ENCODE measurements at regions not wholly inside any gene's neighbourhood (a gene's known extent, or its start where the extent isn't known, plus 50 kb on each side); places are given as distances from the start of the nearest gene placed in this dataset.

- no peaks in the 10 kb centered on the region for H3K4me1 Mint-ChIP-seq
- no peak overlapping the region for H3K27ac Mint-ChIP-seq
- DNase-seq: no peak
- no peak overlapping the region for H3K4me3 Mint-ChIP-seq
- ChIA-PET POLR2A (no interaction called here), CTCF (no interaction called here)
- intact Hi-C loops (cut with DNase I, micrococcal nuclease): no loop called here
- H3K27me3 Mint-ChIP-seq: no peaks in the 10 kb centered on the region
- no peaks in the 10 kb centered on the region for H3K36me3 Mint-ChIP-seq (ENCODE audit: low read depth)
- no peak for ATAC-seq
- H3K9me3 Mint-ChIP-seq (ENCODE audit: low read depth): peaks cover 3% of the 10 kb centered on the region
Observed at GRCh38 chr2:67054728-67055127, 342.4 kb upstream of the ETAA1 start.

GRCh38 chr2:67055387-67056304, 341.5 kb upstream of the ETAA1 start:
- H3K36me3 Mint-ChIP-seq (ENCODE audit: low read depth): no peaks in the 10 kb centered on the region
- H3K4me3 Mint-ChIP-seq: no peak overlapping the region
- no peak for ATAC-seq
- CTCF ChIA-PET: interaction anchor here (0.6 kb wide), 1 partner anchor 870 kb away, joined by 3 read pairs; no protein-coding TSS in a partner anchor
- POLR2A ChIA-PET: no interaction called here
- intact Hi-C loops (cut with DNase I, micrococcal nuclease): no loop called here
- no peaks in the 10 kb centered on the region for H3K4me1 Mint-ChIP-seq
- no peaks in the 10 kb centered on the region for H3K27me3 Mint-ChIP-seq
- peaks cover 3% of the 10 kb centered on the region for H3K9me3 Mint-ChIP-seq (ENCODE audit: low read depth)
- H3K27ac Mint-ChIP-seq: no peak overlapping the region
- DNase-seq: no peak

- H3K9me3 Mint-ChIP-seq (ENCODE audit: low read depth): peaks cover 4% of the 10 kb centered on the region
- H3K36me3 Mint-ChIP-seq (ENCODE audit: low read depth): no peaks in the 10 kb centered on the region
- H3K4me3 Mint-ChIP-seq: no peak overlapping the region
- no peak overlapping the region for H3K27ac Mint-ChIP-seq
- H3K27me3 Mint-ChIP-seq: no peaks in the 10 kb centered on the region
- no peaks in the 10 kb centered on the region for H3K4me1 Mint-ChIP-seq
- DNase-seq (no peak), ATAC-seq (no peak)
- POLR2A ChIA-PET: no interaction called here
- CTCF ChIA-PET: no interaction called here
- intact Hi-C loops (cut with DNase I, micrococcal nuclease): no loop called here
Observed at GRCh38 chr2:67057123-67057522, 340.0 kb upstream of the ETAA1 start.

- Mint-ChIP-seq H3K36me3 (ENCODE audit: low read depth) (no peaks in the 10 kb centered on the region), H3K9me3 (ENCODE audit: low read depth) (peaks cover 4% of the 10 kb centered on the region), H3K4me3 (no peak overlapping the region), H3K27me3 (no peaks in the 10 kb centered on the region), H3K4me1 (no peaks in the 10 kb centered on the region), H3K27ac (no peak overlapping the region)
- POLR2A ChIA-PET: no interaction called here
- no peak for DNase-seq
- CTCF ChIA-PET: no interaction called here
- intact Hi-C loops (cut with DNase I, micrococcal nuclease): no loop called here
- ATAC-seq: no peak
Observed at GRCh38 chr2:67057901-67058703, 339.0 kb upstream of the ETAA1 start.

- intact Hi-C loops (cut with DNase I, micrococcal nuclease): no loop called here
- Mint-ChIP-seq H3K4me1 (no peaks in the 10 kb centered on the region), H3K9me3 (ENCODE audit: low read depth) (peaks cover 7% of the 10 kb centered on the region), H3K36me3 (ENCODE audit: low read depth) (no peaks in the 10 kb centered on the region), H3K27ac (no peak overlapping the region), H3K4me3 (no peak overlapping the region), H3K27me3 (no peaks in the 10 kb centered on the region)
- no peak for DNase-seq
- ChIA-PET POLR2A (no interaction called here), CTCF (interaction anchor here (0.9 kb wide), 1 partner anchor 12 kb away, joined by 3 read pairs; no protein-coding TSS in a partner anchor)
- no peak for ATAC-seq
Observed at GRCh38 chr2:67065046-67065445, 332.1 kb upstream of the ETAA1 start.

- Mint-ChIP-seq H3K27me3 (no peaks in the 10 kb centered on the region), H3K9me3 (ENCODE audit: low read depth) (peaks cover 3% of the 10 kb centered on the region), H3K4me3 (no peak overlapping the region), H3K27ac (no peak overlapping the region), H3K36me3 (ENCODE audit: low read depth) (no peaks in the 10 kb centered on the region), H3K4me1 (no peaks in the 10 kb centered on the region)
- intact Hi-C loops (cut with DNase I, micrococcal nuclease): no loop called here
- ChIA-PET CTCF (no interaction called here), POLR2A (no interaction called here)
- ATAC-seq (no peak), DNase-seq (no peak)
Observed at GRCh38 chr2:67066782-67067181, 330.4 kb upstream of the ETAA1 start.

GRCh38 chr2:67067656-67068055, 329.5 kb upstream of the ETAA1 start:
- H3K9me3 Mint-ChIP-seq (ENCODE audit: low read depth): peaks cover 3% of the 10 kb centered on the region
- H3K36me3 Mint-ChIP-seq (ENCODE audit: low read depth): no peaks in the 10 kb centered on the region
- H3K27ac Mint-ChIP-seq: no peak overlapping the region
- CTCF ChIA-PET: interaction anchor here (0.6 kb wide), 1 partner anchor 385 kb away, joined by 5 read pairs; no protein-coding TSS in a partner anchor
- POLR2A ChIA-PET: no interaction called here
- no peaks in the 10 kb centered on the region for H3K27me3 Mint-ChIP-seq
- ATAC-seq (no peak), DNase-seq (no peak)
- no peaks in the 10 kb centered on the region for H3K4me1 Mint-ChIP-seq
- no peak overlapping the region for H3K4me3 Mint-ChIP-seq
- intact Hi-C loops (cut with DNase I, micrococcal nuclease): no loop called here

- ChIA-PET CTCF (no interaction called here), POLR2A (no interaction called here)
- H3K27me3 Mint-ChIP-seq: no peaks in the 10 kb centered on the region
- no peak overlapping the region for H3K4me3 Mint-ChIP-seq
- no peak for ATAC-seq
- H3K36me3 Mint-ChIP-seq (ENCODE audit: low read depth): no peaks in the 10 kb centered on the region
- intact Hi-C loops (cut with DNase I, micrococcal nuclease): no loop called here
- no peak for DNase-seq
- H3K27ac Mint-ChIP-seq: no peak overlapping the region
- H3K9me3 Mint-ChIP-seq (ENCODE audit: low read depth): peaks cover 3% of the 10 kb centered on the region
- H3K4me1 Mint-ChIP-seq: no peaks in the 10 kb centered on the region
Observed at GRCh38 chr2:67070826-67071225, 326.3 kb upstream of the ETAA1 start.

- H3K9me3 Mint-ChIP-seq (ENCODE audit: low read depth): no peaks in the 10 kb centered on the region
- ATAC-seq (no peak), DNase-seq (no peak)
- CTCF ChIA-PET: no interaction called here
- H3K4me3 Mint-ChIP-seq: no peak overlapping the region
- no peak overlapping the region for H3K27ac Mint-ChIP-seq
- intact Hi-C loops (cut with DNase I, micrococcal nuclease): no loop called here
- no peaks in the 10 kb centered on the region for H3K27me3 Mint-ChIP-seq
- H3K4me1 Mint-ChIP-seq: no peaks in the 10 kb centered on the region
- POLR2A ChIA-PET: no interaction called here
- no peaks in the 10 kb centered on the region for H3K36me3 Mint-ChIP-seq (ENCODE audit: low read depth)
Observed at GRCh38 chr2:67075056-67075455, 322.1 kb upstream of the ETAA1 start.

- no peaks in the 10 kb centered on the region for H3K4me1 Mint-ChIP-seq
- DNase-seq: no peak
- intact Hi-C loops (cut with DNase I, micrococcal nuclease): no loop called here
- H3K36me3 Mint-ChIP-seq (ENCODE audit: low read depth): no peaks in the 10 kb centered on the region
- H3K27me3 Mint-ChIP-seq: no peaks in the 10 kb centered on the region
- ChIA-PET POLR2A (no interaction called here), CTCF (no interaction called here)
- H3K9me3 Mint-ChIP-seq (ENCODE audit: low read depth): no peaks in the 10 kb centered on the region
- no peak for ATAC-seq
- H3K27ac Mint-ChIP-seq: no peak overlapping the region
- H3K4me3 Mint-ChIP-seq: no peak overlapping the region
Observed at GRCh38 chr2:67075530-67076238, 321.4 kb upstream of the ETAA1 start.

GRCh38 chr2:67076239-67076624, 320.9 kb upstream of the ETAA1 start:
- CTCF ChIA-PET: no interaction called here
- DNase-seq: no peak

More at GRCh38 chr2:67076239-67076624, 320.9 kb upstream of the ETAA1 start:
- Mint-ChIP-seq H3K27ac (no peak overlapping the region), H3K4me1 (no peaks in the 10 kb centered on the region), H3K4me3 (no peak overlapping the region), H3K27me3 (no peaks in the 10 kb centered on the region), H3K9me3 (ENCODE audit: low read depth) (no peaks in the 10 kb centered on the region), H3K36me3 (ENCODE audit: low read depth) (no peaks in the 10 kb centered on the region)
- intact Hi-C loops (cut with DNase I, micrococcal nuclease): no loop called here
- POLR2A ChIA-PET: no interaction called here
- no peak for ATAC-seq

Measured in activated CD4-positive, alpha-beta T cell treated with anti-CD3 and anti-CD28 coated beads for 36 hours (primary cell).